Right renal pelvis (tissue), 4 donors: ENCODE measurements at regions not wholly inside any gene's neighbourhood (a gene's known extent, or its start where the extent isn't known, plus 50 kb on each side); places are given as distances from the start of the nearest gene placed in this dataset.
"Not testable (repeated sequence)": the region's sequence is repeated elsewhere in the genome, so short reads cannot be mapped to it uniquely, and the experiment has no call there.

Source experiments
- DNase-seq, 4 donors: peaks; one replicate each; pipeline ENCODE4 v3.0.0-alpha.2; 2013; ENCODE audit warnings: low read depth in 4 of 4, low spot score in 3 of 4, missing footprints in 1 of 4

DNA sequence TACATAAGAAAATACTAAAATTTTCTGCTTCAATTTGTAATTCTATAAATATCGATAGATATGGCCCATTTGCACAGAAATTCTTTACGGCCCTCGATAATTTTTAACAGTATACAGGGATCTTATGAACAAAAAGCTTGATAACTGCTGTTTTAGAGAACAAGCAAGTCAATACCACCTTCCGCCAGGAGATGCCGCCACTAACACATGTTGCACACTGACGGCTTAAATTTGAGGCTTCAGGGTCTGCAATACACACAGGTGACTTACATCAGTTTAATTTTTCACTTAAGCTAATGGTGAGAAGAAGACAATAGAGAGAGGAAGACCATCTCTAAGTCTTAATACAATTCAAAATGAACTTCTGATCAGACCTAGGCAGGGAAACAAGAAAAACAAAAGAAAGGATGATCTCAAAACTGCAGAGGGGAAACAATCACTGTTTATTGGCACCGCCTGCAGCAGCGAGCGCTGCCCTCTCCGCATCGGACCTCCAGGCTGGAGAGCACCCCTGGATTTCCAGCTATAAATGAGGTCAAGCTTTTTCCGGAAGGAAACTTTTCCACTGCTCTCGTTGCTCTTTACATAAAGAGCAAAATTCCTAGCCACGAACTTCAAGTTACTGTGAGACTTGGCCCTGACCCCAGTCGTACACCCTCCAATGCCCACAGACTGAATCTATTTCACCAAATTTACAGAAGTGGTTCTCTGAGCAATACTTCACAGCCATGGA, 53.9 kb downstream of the OTOR start:
- peak; percentile 20 to 51 (median 34) for DNase-seq

DNA sequence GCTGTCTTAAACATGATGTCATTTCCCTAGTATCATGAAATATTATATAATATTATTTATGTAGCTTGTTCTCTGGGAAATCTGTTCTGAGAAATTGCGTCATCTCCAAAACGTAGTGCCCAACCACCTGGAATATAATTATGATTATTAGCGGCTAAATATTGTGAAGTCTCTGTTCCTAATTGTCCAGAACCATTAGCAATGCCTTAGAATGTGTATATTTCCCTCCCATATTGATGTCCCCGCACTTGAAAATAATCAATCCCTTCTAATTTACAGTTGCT, 54.4 kb downstream of the OTOR start:
- DNase-seq: no peak

DNA sequence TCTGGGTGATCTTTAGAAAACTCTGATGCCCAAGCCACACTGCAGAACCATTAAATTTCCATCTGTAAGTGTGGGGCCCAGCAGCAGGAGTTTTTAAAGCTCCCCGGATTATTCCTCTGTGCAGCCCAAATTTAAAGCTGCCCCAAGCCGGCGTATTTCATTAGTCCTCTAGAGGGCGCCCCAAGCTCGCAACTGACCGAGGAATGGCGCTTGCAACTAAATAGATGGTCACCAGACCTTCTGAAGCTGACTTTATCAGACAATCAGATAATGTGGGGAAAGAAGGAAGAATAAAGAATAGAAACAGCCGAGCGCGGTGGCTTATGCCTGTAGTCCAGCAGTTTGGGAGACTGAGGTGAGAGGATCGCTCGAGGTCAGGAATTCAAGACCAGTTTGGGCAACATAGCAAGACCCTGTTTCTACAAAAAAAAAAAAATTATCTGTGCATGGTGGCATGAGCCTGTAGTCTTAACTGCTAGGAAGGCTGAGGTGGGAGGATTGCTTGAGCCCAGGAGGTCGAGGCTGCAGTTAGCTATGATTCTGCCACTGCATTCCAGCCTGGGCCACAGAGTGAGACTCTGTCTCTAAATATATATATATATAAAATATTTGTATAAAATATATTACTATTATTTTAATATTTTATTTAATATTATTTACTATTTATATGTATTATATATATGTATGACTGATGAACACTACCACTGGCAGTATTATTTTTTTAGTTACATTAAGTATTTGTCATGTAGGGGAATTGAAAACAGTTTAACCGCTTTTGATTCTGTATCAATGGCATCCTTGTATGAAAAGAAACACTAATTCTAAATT, 56.0 kb downstream of the OTOR start:
- peak; percentile 31 to 43 (median 35) for DNase-seq

DNA sequence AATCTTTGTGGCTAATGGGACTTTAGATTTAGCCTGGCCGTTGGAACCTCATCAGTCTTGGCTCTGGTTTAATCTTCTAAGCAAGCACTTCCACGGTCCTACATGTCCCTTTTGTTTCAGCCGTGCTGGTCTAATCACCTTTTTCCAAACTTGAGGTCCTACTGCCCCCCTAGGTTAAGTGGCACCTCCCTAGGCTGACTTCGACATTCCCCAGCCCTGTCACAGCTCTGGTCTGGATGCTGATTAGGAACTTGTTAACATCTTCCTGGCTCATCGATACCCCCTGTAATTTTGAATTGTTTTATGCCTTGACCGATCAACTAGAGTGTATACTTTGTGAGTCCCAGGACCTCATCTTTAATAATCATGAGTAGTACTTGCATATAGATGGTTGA, 56.6 kb downstream of the OTOR start:
- DNase-seq: no peak

DNA sequence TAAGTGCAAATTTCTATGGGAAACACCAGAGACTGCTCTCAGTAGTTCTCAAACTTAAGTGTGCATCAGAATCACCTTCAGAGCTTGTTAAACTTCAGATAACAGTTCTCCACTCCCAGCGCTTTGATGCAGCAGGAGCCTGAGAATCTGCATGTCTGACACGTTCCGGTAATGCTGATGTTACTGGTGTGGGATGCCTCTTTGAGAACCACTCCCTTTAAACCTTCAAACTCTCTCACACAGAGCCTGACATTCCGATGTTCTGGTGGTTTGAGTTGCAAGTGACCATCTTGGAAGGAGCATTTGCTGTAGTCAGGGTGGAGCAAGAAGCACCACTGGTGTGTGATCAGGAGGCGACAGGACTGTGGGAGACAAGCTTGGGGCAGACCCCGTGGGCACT, 57.9 kb downstream of the OTOR start:
- no peak for DNase-seq

DNA sequence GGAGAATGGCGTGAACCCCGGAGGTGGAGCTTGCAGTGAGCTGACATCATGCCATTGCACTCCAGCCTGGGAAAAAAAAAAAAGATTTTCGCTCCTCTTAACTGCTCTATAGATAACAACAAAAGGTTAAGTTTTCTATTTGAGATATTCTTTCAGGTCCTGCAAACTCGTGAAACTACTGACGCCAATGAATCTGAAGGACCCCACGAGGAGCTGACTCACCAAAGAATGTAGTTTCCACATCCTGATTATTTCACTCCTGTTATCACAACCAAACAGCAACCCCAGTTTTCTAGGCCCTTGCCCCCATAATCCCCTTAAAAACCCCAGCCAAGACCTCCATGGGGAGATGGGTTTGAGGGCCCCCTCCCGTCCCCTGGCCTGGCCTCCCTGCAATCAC, 58.7 kb downstream of the OTOR start:
- DNase-seq: no peak

DNA sequence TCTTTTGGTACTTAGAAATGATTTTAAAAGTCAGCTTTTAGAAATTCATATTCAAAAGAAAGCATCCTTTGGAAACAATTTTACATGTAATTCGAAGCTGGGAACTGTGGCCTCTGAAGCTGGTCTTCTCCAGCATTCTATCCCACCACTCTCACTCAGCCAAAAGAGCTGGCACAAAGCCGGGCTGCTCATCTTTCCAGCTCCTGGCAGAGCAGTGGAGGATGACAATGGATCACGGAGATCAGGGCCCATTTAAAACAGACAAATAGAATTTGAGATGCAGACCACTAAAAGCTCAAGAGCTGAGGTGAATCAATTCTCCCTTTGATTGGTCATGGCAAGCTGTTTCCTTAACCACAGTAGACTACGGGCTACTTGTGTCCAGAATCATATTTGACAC, 60.6 kb downstream of the OTOR start:
- DNase-seq: no peak

DNA sequence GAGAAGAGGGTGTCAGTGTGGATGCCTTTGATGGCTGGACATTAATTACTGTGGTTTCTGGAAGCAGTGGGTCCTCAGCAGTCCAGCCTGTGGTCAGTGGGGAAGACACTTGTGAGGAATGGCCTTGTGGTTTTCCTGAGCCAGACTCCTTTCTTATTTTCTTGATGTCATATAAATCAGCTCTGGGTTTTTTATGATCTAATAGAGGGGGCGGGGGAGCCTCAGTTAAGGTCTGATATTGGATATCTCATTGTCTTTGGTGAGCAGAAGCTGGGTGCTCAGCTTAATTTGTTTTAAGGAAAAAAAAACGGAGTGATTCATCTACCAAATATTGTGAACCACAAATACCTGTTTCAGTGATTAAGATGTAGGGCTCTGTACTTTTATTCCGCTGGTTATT, 62.1 kb downstream of the OTOR start:
- DNase-seq: no peak

DNA sequence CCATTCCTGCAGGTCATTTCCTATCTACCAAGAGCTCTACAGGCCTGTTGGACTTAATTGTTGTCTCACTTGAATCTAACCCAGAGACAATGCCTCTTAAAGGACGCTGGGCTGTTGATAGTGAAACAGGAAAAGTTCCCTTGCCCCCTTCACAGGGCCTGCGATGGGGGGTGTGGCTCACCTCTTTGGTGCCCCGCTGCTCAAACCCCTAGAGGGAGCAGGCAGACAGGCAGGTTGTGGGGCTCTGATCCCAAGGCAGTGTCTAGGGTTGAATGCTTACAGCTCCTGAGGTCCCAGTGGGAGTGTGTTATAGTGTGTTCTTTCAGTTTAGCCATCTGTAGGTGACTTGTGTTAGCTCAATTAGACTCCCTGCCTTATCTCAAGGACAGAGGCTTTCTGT, 68.0 kb downstream of the OTOR start:
- DNase-seq: no peak

DNA sequence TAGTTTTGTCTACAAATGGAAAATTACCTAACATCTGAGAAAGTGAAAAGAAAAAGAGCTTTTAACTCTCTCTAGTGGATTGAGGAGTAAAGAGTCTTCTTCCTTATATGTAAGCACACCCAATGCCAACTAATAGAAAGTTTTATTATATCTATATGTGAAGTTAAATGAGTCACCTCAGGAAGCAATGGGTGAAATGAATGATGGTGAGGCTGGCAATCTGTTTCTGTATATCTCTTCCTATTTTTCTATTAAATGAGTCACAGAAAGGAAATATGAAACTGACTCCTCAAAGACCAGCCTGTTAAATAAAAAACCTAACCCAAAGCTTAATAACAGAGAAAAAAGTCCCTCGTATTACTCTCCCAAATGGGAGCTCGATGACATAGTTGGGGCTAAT, 71.3 kb downstream of the OTOR start:
- no peak for DNase-seq

DNA sequence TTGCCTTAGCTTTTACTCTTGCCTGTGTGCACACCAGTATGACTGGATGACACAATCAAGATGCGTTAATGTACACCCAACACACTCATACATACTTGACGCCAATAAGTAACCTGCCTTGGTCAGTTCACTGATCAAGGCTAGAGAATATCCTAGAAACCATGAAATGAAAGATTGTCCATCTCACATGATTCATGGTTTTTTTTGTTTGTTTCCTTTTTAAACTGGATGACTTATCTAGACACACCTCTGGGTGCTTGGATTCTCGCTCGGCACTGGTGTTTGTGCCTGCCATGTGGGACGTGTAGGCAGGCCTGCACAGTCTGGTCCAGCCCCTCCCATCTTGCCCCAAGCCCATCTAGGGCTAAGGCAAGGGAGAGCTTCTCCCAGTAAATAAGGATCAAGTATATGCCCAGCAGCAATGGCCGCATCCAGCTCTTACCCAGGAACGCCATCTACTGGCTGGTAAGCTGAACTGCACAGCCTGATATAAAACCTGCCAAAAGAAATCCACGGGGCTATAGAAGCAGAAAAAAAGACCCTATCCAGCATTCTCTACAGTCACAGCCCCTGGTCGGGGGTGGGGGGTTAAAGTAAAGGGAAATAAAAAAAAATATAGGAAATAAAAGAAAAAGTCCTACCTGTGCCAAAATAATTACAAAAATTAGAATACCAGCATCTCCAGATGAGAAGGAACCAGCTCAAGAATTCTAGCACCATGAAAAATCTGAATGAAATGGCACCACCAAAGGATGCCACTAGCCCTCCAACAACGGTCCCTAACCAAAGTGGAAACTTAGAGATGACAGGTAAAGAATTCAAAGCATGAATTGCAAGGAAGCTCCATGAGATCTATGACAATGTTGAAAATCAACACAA, 73.3 kb downstream of the OTOR start:
- DNase-seq: no peak

DNA sequence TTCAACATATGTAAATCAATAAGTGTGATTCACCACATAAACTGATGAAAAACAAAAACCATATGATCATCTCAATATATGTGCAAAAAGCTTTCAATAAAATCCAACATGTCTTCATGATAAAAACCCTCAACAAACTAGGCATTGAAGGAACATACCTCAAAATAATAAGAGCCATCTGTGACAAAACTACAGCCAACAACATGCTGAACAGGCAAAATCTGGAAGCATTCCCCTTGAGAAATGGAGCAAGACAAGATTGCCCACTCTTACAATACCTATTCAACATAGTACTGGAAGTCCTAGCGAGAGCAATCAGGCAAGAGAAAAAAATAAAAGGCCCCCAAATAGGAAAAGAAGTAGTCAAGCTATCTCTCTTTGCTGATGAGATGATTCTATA, 76.5 kb downstream of the OTOR start:
- no peak for DNase-seq

DNA sequence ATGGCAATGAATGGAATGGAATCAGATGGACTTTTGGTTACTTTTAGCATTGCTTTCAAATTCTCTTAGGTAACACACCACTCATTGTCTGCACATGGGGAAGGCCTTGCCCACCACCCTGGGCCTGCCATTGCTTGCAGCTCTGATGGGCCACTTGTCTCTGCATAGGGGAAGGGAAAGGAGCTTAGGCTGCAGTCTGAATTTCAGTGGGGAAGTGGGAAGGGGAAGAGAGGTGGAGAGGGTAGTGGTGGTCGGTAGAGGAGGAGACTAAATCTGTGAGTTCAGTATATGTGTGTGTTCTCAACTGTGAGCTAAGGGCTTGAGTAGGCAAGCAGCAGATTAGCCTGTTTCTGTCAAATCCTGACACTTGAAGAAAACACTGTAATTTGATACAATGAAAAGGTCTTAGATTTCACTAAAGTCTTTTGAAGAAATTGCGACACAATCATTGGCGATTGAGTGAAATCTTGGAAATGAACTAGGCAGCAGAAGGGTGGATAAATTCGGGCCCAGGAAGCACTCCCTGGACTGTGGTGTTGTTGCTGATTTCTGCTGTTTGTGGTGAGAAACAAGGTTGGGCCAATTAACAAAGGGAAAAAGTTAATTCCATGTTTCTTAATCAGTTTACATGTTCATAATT, 80.6 kb downstream of the OTOR start:
- no peak for DNase-seq

DNA sequence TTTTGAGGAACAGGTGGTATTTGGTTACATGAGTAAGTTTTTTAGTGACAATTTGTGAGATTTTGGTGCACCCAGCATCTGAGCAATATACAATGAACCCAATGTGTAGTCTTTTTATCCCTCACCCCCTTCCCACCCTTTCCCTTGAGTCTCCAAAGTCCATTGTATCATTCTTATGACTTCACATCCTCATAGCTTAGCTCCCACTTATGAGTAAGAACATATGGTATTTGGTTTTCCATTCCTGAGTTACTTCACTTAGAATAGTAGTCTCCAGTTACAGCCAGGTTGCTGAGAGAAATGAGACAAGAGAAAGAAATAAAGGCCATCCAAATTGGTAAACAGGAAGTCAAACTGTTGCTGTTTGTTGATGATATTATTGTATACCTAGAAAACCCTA, 87.5 kb downstream of the OTOR start:
- not testable (repeated sequence) for DNase-seq

DNA sequence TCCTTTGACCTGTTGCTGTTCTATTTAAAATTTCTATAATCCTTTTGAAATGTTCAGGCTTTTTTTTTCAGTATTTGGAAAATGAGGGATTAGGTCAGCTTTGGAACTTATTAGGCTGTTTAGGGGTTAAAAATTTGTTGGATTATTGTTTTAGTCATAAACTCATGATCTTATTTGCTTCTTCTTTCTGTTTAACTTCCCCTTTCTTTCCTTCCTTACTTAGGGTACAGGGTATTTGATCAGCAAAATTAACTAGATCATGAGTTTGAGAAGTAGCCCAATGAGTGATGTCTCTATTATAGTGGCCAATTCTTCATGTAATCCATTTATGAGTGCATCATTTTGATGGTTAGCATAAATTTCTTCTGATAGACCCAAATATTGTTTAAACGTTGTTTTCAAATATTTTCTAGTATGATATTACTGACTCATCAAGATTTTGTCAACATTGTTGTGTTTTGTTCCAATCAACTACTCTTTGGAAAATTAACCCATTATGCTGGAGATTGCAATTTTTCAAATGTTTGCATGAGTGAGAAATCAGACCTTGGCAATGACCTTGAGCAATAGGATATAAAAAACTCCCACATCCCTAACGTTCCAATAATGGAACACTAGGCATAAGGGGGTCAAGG, 94.4 kb downstream of the OTOR start:
- DNase-seq: no peak

DNA sequence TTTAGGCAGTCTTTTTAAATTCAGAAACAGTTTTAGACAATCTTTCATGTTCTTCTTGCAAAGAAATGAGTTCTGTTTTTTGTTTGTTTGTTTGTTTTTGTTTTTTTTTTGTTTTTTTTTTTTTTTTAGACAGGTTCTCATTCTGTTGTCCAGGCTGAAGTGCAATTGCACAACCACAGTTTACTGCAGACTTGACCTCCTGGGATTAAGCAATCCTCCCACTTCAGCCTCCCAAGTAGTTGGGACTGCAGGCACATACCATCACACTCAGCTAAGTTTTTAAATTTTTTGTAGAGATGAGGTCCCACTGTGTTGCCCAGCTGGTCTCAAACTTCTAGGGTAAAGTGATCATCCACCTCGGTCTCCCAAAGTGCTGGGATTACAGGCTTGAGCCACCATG, 96.2 kb downstream of the OTOR start:
- DNase-seq: no peak

DNA sequence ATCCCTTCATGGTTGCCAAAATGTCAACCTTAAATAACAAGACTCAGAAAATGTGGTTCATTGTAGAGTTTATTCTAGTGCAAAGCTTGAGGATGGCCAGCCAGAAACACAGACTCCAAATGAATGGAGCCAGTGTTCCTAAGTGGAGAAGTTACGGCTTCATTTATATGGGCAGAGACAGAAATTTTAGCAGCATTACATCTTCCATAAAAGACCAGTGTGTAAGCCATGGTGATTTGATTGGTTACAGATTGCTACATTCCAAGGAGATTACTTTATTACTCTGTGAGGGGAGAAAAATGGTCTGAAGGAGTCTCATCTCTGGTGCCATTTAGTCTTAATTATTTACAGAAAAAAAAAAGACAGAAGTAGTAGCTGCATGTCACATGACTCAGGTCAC, 97.8 kb downstream of the OTOR start:
- no peak for DNase-seq

DNA sequence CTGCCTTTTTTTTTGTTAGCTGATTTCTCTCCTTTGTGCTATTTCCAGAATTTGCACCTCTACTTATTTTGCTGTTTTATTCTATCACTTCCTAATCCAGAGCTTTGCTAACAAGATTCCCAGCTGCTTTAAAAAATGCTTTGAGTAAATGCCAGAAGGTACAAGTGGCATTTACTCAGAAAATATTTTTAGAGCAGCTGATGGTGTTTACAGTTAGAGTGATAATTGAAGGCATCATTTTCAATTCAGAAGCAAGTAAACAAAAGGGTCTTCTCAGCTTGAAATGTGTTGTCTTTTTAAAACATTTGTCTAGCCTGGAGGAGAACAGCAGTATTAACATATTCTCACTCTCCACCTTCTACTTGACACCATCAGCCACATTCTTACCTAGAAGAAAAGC, 99.9 kb downstream of the OTOR start:
- no peak for DNase-seq

DNA sequence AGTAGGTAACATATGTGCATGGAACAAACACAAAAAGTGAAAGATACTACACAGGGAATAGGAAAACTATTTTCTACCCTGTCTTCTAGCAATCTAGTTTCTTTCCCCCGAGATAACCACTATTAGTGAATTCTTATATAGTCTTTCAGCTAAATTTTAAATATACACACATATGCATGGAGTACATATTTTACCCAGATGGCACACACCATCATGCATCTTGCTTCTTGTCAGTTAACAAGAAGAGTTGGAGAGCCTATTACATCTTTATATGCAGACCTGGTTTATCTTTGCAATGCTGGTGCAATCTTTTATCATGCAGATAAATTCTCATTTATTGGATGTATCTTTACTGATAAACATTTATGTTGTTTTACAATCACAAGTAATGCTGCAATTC, 100.4 kb downstream of the OTOR start:
- no peak for DNase-seq

DNA sequence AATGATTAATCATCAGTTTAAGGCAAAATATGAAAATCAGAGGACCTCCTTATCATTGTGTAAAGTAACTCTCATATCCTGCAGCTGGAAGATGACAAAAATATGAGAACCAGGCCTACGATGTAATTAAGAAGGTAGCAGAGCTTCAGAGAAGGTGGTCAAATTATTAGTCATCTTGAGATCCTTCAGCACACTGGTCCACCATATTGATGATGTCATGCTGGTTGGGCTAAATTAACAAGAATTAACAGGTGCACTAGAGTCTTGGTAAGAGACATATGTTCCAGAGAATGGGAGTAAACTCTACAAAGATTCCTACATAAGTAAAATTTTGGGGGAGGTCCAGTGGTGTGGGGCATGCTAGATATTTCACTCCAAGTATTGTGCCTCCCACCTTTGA, 112.8 kb downstream of the OTOR start:
- DNase-seq: no peak

DNA sequence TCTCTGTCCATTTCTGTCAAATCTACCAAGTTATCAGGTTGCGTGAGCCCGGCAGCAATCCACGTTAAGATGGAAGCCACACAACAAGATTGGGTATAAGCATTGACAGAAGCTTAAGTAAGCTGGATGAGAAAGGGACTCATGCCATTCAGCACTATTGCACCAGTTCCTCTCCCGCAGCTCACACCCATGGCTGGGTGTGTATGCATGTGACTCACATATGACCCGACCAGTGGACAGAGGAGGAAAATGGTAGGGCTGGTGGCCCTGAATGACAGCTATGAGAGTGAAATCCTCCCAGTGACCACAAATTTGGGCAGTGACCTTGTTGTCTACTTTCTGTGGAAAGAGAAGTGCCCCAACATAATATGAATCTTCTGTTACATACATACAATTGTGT, 113.5 kb downstream of the OTOR start:
- no peak for DNase-seq
